Caco-2 (cell line): ENCODE measurements at regions not wholly inside any gene's neighbourhood (a gene's known extent, or its start where the extent isn't known, plus 50 kb on each side); places are given as distances from the start of the nearest gene placed in this dataset.

Experiments
- BruUV-seq: library from RNA; stranded (reverse); fragments of 400-500 nt; replicated peaks from 2 replicates; lab custom pipeline; 2021; lab: Mats Ljungman, UMichigan
- CTCF ChIA-PET: fragments of 300-600 bp; sonication (Branson Sonifier 250); formaldehyde crosslinking; loops from one replicate; lab custom pipeline; 2022; ENCODE audit warnings: antibody characterized with exemption; lab: Charles Lee
- POLR2A ChIA-PET: fragments of 300-600 bp; sonication (Branson Sonifier 250); formaldehyde crosslinking; loops from one replicate; lab custom pipeline; 2022; ENCODE audit warnings: antibody characterized with exemption; lab: Charles Lee
- DNase-seq, 2 experiments: peaks; one replicate each; pipeline versions ENCODE4 v3.0.0 to v3.0.0-alpha.2; 2020 to 2022
- H3K27me3 ChIP-seq: replicated peaks from 2 replicates; pipeline ENCODE4 v1.6.0; 2011; ENCODE audit warnings: low read length; ENCODE audit not compliant: control insufficient read depth, insufficient read depth
- H3K36me3 ChIP-seq: 2 replicates; pipeline ENCODE4 v1.5.1; 2011; ENCODE audit warnings: low read length; ENCODE audit not compliant: control insufficient read depth, insufficient read depth
- H3K4me1 ChIP-seq: fragments of 250-450 bp; sonication (Bioruptor Pico); 2 replicates; pipeline ENCODE4 v1.5.1; 2020; ENCODE audit warnings: mild to moderate bottlenecking
- H3K4me3 ChIP-seq: 2 replicates; pipeline ENCODE4 v1.5.1; 2011; ENCODE audit warnings: low read depth, mild to moderate bottlenecking, control low read depth, low read length
- H3K9me3 ChIP-seq: fragments of 250-450 bp; sonication (Bioruptor Pico); 2 replicates; pipeline ENCODE4 v1.5.1; 2020; ENCODE audit warnings: mild to moderate bottlenecking, moderate library complexity
- H3K27ac Mint-ChIP-seq: one replicate; pipeline ENCODE4 v1.8.0; 2022; ENCODE audit warnings: mixed read lengths; ENCODE audit not compliant: unreplicated experiment
- H3K27me3 Mint-ChIP-seq: one replicate; pipeline ENCODE4 v1.8.0; 2022; ENCODE audit warnings: mixed read lengths; ENCODE audit not compliant: insufficient read depth, unreplicated experiment
- H3K36me3 Mint-ChIP-seq: one replicate; pipeline ENCODE4 v1.8.0; 2022; ENCODE audit warnings: mild to moderate bottlenecking, mixed read lengths; ENCODE audit not compliant: insufficient read depth, unreplicated experiment
- H3K4me1 Mint-ChIP-seq: one replicate; pipeline ENCODE4 v1.8.0; 2022; ENCODE audit warnings: low read depth, mixed read lengths; ENCODE audit not compliant: unreplicated experiment
- H3K4me3 Mint-ChIP-seq: one replicate; pipeline ENCODE4 v1.8.0; 2022; ENCODE audit warnings: mild to moderate bottlenecking, moderate library complexity, mixed read lengths; ENCODE audit not compliant: unreplicated experiment
- H3K9me3 Mint-ChIP-seq: one replicate; pipeline ENCODE4 v1.8.0; 2022; ENCODE audit warnings: mixed read lengths; ENCODE audit not compliant: unreplicated experiment
- CTCF ChIP-seq, 2 experiments: fragments of 200-600 bp in 1 of 2; IDR thresholded peaks; 1 replicate in 1 of 2; 2 replicates in 1 of 2; pipeline versions ENCODE4 v1.5.1 to v1.8.0; 2011 to 2022; ENCODE audit warnings: antibody characterized with exemption in 1 of 2, control low read depth in 1 of 2, inconsistent platforms in 1 of 2, low read depth in 1 of 2, low read length in 1 of 2, mild to moderate bottlenecking in 1 of 2, moderate library complexity in 1 of 2; ENCODE audit not compliant: insufficient read depth in 1 of 2, severe bottlenecking in 1 of 2, unreplicated experiment in 1 of 2
- intact Hi-C: fragments of 100-400 bp; cut with micrococcal nuclease; formaldehyde crosslinking; loops from one replicate; pipeline ENCODE4 v1.10.0; 2022; ENCODE audit not compliant: unreplicated experiment

- Mint-ChIP-seq H3K27ac (no peak overlapping the region), H3K27me3 (peaks cover 3% of the 10 kb centered on the region), H3K36me3 (no peaks in the 10 kb centered on the region), H3K9me3 (no peaks in the 10 kb centered on the region), H3K4me3 (no peak overlapping the region), H3K4me1 (no peaks in the 10 kb centered on the region)
- Histone ChIP-seq H3K36me3 (no peaks in the 10 kb centered on the region), H3K9me3 (no peaks in the 10 kb centered on the region), H3K4me1 (no peaks in the 10 kb centered on the region), H3K27me3 (no peaks in the 10 kb centered on the region; the same call in 1 of the 2 replicates), H3K4me3 (no peak overlapping the region)
- intact Hi-C loops, result no loop called here
- POLR2A ChIA-PET, result no interaction called here
- TF ChIP-seq CTCF (IDR thresholded peaks at IDR 0.05; ENCODE audit: insufficient read depth in 1 of 2, low read depth in 1 of 2, low read length in 1 of 2, severe bottlenecking in 1 of 2, unreplicated experiment in 1 of 2), result no peak
- DNase-seq, result no peak
- BruUV-seq, result no TSS peak
- CTCF ChIA-PET, result no interaction called here
Measured at GRCh38 chr7:152911922-152912321, 152.4 kb downstream of the ACTR3B start.

DNA sequence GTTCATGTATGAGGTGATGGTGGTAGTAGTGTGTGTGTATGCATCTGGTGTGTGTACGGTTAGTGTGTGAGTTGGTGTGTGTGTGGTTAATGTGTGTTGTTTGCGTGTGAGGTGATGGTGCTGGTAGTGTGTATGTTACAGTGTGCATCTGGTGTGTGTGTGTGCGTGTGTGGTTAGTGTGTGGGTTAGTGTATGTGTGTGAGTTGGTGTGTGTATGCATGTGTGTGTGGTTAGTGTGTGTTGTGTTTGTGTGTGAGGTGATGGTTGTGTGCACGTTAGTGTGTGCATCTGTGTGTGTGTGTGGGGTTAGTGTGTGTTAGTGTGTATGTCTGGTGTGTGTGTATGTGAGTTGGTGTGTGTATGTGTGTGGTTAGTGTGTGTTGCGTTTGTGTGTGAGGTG is 153.0 kb downstream of the ACTR3B start:
- no peaks in the 10 kb centered on the region for H3K9me3 ChIP-seq

GRCh38 chr7:152913492-152913891 is 153.9 kb downstream of the ACTR3B start:
- Histone ChIP-seq H3K9me3 (no peaks in the 10 kb centered on the region), H3K36me3 (no peaks in the 10 kb centered on the region), H3K4me1 (no peaks in the 10 kb centered on the region), H3K27me3 (no peaks in the 10 kb centered on the region; the same call in 1 of the 2 replicates), H3K4me3 (no peak overlapping the region)
- Mint-ChIP-seq H3K27ac (no peak overlapping the region), H3K4me1 (no peaks in the 10 kb centered on the region), H3K9me3 (no peaks in the 10 kb centered on the region), H3K27me3 (no peaks in the 10 kb centered on the region), H3K4me3 (no peak overlapping the region), H3K36me3 (no peaks in the 10 kb centered on the region)
- intact Hi-C loops, result no loop called here
- no TSS peak for BruUV-seq
- no peak for TF ChIP-seq CTCF (IDR thresholded peaks at IDR 0.05; ENCODE audit: insufficient read depth in 1 of 2, low read depth in 1 of 2, low read length in 1 of 2, severe bottlenecking in 1 of 2, unreplicated experiment in 1 of 2)
- CTCF ChIA-PET, result no interaction called here
- DNase-seq, result no peak
- POLR2A ChIA-PET, result no interaction called here

More for the DNA sequence above, 153.0 kb downstream of the ACTR3B start:
- H3K4me3 Mint-ChIP-seq, result no peak overlapping the region
- TF ChIP-seq CTCF (IDR thresholded peaks at IDR 0.05; ENCODE audit: insufficient read depth in 1 of 2, low read depth in 1 of 2, low read length in 1 of 2, severe bottlenecking in 1 of 2, unreplicated experiment in 1 of 2), result no peak
- peaks cover 2% of the 10 kb centered on the region for H3K27me3 Mint-ChIP-seq
- intact Hi-C loops, result no loop called here
- no peak overlapping the region for H3K27ac Mint-ChIP-seq
- Histone ChIP-seq H3K4me3 (no peak overlapping the region), H3K36me3 (no peaks in the 10 kb centered on the region), H3K4me1 (no peaks in the 10 kb centered on the region), H3K27me3 (no peaks in the 10 kb centered on the region; the same call in 1 of the 2 replicates)
- no peaks in the 10 kb centered on the region for H3K9me3 Mint-ChIP-seq
- H3K4me1 Mint-ChIP-seq, result no peaks in the 10 kb centered on the region
- CTCF ChIA-PET, result no interaction called here
- no peaks in the 10 kb centered on the region for H3K36me3 Mint-ChIP-seq
- no peak for DNase-seq
- BruUV-seq, result no TSS peak
- POLR2A ChIA-PET, result no interaction called here
